MM.1S (cell line): ENCODE measurements at regions not wholly inside any gene's neighbourhood (a gene's known extent, or its start where the extent isn't known, plus 50 kb on each side); places are given as distances from the start of the nearest gene placed in this dataset.

Experiments
- EZH2 ChIP-seq: fragments of 300-600 bp; sonication (generic); optimal IDR thresholded peaks from 2 replicates; pipeline ENCODE3; 2017; ENCODE audit warnings: low read depth, mild to moderate bottlenecking, antibody characterized with exemption, low read length, mixed read lengths
- TF ChIP-seq, protein P1 (sequence below): fragments of 300-600 bp; sonication (generic); IDR thresholded peaks from 2 replicates; pipeline ENCODE4 v1.5.1; 2016; ENCODE audit warnings: antibody characterized with exemption, low read length, mixed read lengths

DNA sequence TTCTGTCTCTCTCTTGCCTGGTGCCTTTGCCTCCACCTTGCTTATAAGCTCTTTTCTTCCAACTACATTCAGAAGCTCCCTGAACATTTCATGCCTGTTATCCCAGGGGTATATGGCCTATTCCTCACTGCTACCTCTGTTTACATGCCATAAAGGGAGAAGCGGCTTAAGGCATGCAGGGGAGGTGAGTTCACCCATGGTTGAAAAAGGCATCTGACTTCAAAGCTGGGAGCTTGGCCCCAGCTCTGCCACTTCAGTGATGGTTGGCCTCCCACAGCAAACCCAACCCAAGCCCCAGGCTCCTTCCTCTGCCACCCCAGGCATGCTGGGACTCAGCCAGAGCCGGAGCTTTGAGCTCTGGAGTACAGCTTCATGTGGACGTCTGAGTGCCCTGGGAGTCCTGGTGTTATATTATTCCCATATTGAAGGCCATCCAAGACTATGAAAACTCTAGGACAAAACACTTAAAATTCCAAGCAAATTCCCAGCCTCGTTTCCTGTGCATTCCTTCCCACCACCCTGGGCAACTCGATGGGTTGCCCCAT is 468.6 kb upstream of the ZMIZ1 start:
- TF ChIP-seq, protein P1, sequence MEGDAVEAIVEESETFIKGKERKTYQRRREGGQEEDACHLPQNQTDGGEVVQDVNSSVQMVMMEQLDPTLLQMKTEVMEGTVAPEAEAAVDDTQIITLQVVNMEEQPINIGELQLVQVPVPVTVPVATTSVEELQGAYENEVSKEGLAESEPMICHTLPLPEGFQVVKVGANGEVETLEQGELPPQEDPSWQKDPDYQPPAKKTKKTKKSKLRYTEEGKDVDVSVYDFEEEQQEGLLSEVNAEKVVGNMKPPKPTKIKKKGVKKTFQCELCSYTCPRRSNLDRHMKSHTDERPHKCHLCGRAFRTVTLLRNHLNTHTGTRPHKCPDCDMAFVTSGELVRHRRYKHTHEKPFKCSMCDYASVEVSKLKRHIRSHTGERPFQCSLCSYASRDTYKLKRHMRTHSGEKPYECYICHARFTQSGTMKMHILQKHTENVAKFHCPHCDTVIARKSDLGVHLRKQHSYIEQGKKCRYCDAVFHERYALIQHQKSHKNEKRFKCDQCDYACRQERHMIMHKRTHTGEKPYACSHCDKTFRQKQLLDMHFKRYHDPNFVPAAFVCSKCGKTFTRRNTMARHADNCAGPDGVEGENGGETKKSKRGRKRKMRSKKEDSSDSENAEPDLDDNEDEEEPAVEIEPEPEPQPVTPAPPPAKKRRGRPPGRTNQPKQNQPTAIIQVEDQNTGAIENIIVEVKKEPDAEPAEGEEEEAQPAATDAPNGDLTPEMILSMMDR, result no peak
- no peak for TF ChIP-seq EZH2
